Suprapubic skin (tissue), 3 donors: ENCODE measurements at regions not wholly inside any gene's neighbourhood (a gene's known extent, or its start where the extent isn't known, plus 50 kb on each side); places are given as distances from the start of the nearest gene placed in this dataset.

ENCODE experiments used
- EP300 ChIP-seq: sonication (generic); formaldehyde crosslinking; IDR thresholded peaks from one replicate; pipeline ENCODE4 v1.6.1; 2017; ENCODE audit warnings: antibody characterized with exemption
- POLR2A ChIP-seq, 2 donors: fragments of 450-650 bp; IDR thresholded peaks; one replicate each; pipeline ENCODE4 v1.6.1; 2017; ENCODE audit warnings: antibody characterized with exemption in 2 of 2, mild to moderate bottlenecking in 2 of 2, moderate library complexity in 2 of 2
- TF ChIP-seq, protein P1 (sequence below), 2 donors: fragments of 200-600 bp in 1 of 2; fragments of 450-650 bp in 1 of 2; sonication (generic) in 1 of 2; IDR thresholded peaks; one replicate each; pipeline ENCODE4 v1.5.1; 2016 to 2019; ENCODE audit warnings: antibody characterized with exemption in 2 of 2, mild to moderate bottlenecking in 1 of 2, moderate library complexity in 1 of 2

DNA sequence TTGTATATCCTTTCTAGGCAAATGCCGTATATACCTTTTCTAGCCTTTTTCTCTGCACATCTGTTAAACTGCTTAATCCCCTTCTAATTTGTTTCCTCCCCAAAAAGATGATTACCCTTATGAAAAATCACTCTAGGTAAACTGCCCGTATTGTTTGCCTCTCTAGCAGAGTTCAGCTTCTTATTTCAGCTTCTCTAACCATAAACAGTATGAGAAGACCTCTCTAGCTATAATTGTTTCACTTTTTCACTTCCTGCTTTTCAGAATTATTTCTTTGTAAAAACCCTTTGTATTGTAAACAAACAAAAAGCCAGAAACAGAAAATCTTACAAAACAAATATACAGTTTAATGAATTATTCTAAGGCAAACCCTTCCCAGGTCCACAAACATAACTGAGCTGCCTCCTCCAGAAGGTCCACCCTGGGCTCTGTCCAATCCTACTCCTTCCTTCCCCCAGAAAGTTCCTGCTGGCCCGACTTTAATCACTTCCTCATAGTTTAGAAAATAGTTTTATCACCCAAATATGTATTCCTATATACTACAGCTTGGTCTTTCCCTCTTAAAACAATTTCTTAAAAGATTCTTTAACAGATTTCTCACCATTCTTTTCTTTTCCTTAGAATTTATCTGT, 158.1 kb downstream of the FGF1 start:
- TF ChIP-seq, protein P1, sequence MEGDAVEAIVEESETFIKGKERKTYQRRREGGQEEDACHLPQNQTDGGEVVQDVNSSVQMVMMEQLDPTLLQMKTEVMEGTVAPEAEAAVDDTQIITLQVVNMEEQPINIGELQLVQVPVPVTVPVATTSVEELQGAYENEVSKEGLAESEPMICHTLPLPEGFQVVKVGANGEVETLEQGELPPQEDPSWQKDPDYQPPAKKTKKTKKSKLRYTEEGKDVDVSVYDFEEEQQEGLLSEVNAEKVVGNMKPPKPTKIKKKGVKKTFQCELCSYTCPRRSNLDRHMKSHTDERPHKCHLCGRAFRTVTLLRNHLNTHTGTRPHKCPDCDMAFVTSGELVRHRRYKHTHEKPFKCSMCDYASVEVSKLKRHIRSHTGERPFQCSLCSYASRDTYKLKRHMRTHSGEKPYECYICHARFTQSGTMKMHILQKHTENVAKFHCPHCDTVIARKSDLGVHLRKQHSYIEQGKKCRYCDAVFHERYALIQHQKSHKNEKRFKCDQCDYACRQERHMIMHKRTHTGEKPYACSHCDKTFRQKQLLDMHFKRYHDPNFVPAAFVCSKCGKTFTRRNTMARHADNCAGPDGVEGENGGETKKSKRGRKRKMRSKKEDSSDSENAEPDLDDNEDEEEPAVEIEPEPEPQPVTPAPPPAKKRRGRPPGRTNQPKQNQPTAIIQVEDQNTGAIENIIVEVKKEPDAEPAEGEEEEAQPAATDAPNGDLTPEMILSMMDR (IDR thresholded peaks at IDR 0.05): no peak
- TF ChIP-seq EP300 (no peak), POLR2A (IDR thresholded peaks at IDR 0.05) (no peak)
